IPS-NIHi11 (cell line): ENCODE measurements at regions not wholly inside any gene's neighbourhood (a gene's known extent, or its start where the extent isn't known, plus 50 kb on each side); places are given as distances from the start of the nearest gene placed in this dataset.
"Not testable (repeated sequence)": the region's sequence is repeated elsewhere in the genome, so short reads cannot be mapped to it uniquely, and the experiment has no call there.

Experiments used
- DNase-seq: peaks from one replicate; pipeline ENCODE4 v3.0.0; 2012; ENCODE audit warnings: mixed read lengths, low spot score

DNA sequence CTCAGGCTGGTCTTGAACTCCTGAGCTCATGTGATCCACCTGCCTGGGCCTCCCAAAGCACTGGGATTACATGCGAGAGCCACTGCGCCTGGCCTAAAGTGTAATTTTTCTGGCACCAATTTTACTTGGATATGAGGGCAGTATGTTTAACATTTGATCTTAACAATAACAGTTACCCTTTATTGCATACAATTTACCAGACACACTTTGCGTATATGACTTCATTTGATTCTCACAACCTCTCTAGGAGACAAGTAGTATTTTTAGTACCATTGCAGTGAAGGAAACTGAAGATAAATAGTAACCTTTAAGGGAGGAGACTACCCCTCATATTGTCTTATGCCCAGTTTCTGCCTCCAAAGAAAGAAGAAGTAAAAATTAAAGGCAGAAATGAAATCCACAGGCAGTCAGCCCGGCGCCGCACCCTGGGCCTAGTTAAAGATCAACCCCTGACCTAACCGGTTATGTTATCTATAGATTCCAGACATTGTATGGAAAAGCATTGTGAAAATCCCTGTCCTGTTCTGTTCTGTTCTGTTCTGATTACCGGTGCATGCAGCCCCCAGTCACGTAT, 54.0 kb downstream of the CYP26A1 start:
- DNase-seq = not testable (repeated sequence)

DNA sequence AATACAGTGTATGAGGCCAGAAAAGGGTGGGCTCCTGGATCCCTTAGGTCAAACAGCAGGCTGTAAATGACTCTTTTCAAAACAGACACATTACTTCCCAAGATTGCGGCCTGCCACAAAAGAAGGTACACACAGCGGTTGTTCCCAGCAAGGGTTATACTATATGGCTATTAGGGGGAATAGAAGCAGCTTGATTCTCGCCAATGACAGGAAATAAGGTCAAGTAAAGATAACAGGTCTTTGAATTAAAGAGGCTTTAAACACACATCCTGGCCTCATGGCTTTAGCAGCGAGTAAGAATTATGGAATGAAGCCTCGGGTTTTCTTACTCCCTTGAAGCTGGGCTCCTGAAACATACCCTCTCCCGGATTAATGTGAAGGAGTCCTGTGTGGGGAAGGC, 58.3 kb downstream of the CYP26A1 start:
- no peak for DNase-seq

DNA sequence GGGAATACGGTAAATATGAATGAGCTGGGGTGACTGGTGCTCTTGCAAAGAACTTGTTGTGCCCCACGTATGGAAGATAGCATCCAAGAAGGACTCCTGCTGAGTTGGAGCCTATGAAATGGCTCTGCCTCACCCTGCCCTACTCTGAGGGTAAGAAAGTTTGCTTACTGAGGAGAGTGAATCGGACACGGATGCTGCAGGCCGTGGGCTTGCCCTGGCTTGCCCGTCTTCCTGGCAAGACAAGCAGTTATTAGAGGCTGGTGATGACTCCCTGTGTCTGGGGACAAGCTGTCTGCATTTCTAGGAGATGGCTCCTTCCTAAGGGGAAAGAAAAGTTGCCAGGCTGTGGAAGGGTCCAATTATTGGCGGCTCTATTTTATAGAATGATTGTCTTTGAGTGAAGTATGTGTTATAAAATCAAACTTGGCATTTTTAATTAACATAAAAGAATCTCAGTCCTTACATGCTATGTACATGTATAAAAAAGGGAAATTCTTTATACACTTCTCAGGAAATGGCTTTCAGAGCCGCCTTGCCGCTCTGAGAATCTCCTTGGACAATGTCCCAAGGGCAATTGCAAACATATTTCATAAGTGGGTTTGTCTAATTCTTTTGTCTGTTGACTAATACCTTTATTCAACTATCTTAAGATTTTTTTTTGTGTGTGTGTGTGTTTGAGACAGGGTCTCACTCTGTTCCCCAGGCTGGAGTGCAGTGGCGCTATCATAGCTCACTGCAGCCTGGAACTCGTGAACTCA, 64.6 kb downstream of the CYP26A1 start:
- no peak for DNase-seq

DNA sequence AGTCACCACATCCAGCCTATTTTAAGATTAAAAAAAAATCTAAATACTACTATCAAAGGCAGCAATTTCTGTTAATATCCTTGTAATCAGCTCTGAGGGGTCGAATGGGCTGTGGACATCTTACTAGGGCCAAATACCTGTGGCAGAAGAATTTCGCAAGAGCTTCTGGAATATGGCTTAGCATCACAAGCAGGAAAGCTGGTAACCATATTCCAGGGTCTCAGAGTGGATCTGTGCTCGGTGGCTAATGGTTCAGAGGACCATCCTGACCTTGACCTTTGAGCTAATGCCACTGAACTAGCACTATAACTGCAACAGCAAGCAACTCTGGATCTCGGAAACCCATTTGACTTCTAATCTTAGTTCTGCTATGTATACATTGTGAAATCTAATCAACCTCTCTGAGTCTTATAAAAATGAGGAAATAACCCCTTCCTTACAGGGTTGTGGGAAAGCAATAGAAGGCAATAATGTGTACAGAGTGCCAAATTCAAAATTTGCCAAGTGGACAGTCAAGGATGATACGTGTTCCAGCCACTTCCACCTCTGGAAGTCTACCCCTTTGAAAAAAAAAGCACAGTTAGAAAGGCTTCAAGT, 65.5 kb downstream of the CYP26A1 start:
- DNase-seq = no peak

DNA sequence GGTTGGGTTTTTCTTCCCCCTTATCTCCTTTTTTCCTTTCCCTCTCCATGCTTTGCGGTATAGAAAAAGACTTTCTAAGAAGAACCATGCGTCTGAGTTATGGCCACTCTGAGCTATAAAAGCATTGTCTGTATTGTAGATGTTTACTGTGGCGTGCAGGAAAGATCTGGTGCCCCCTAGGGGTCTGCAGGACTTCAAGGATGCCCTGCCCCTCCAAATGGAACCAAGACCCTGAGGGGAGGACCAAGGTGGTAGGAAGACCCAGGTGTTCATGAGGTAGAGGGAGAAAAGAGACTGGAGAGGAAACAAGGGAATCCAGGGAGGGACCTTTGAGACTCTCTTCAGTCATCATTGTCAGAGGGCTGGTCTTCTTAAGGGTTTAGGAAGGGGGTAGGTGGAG, 68.8 kb downstream of the CYP26A1 start:
- no peak for DNase-seq

DNA sequence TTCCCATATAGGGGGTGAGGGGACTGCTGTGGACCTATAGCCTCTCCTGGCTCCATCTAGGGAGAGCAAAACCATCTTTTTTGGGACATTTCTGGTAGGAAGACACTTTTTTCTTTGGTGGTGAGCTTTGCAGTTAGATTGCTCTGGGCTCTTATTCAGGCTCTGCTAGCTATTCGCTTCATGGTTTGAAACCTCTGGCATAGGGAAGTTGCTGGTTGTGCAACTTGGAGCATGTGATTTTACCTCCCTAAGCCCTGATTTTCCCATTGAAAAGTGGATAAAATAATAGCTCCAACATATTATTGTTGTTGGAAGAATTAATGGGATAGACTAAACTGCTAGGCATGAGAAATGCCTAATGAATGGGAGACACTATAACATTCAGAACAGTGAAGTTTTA, 69.6 kb downstream of the CYP26A1 start:
- DNase-seq = no peak

DNA sequence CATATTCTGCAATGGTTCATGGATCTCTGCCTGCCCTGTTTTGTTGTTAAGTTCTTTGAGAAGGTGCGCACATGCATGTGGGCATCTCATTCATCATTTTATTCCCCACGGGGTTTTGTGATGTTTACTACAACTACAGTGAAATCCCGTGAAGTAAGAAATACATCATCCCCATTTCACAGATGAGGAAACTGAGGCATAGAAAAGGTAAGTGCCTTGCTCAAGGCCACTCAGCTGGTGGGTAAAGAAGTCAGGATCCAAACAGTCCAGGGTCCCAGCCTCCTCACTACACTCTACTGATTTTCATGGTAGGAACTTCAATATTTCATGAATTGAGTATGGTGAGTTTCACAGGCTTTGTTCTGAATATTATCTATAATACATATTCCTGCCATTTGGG, 72.6 kb downstream of the CYP26A1 start:
- DNase-seq = no peak

DNA sequence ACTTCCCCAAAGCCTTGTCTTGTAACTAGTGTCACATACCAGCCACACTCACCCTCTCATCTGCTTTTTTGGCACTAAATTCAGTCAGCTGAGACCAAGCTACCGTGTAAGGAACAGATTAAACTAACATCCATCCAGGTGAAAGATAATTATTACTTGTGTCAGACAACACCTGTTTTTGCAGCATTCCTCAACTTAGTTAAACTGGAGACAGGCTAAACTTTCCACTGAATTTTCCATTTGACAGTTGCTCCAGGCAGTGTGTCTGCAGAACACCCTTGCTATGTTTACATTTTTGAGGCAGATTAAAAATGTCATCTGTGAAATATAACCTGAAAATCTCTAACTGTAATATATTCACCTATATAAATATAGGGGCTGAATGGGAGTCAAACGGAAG, 73.6 kb downstream of the CYP26A1 start:
- no peak for DNase-seq

DNA sequence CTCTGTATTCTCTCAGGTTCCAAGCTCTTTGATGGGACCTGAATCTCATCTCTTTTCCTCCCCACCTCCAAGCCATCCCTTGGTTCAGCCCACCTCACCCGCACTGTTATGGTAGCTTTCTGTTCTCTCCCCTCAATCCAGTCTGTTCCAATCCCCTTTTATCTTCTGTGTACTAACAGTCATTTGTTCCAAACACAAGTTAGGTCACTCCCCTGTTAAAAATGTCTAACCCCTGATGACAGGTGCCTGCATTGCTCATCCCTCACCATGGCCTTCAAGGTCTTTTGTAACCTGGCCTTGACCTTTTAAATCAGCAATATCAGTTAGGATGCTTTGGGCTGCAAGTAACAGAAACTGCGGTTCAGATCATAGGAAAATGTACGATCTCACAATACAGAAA, 74.8 kb downstream of the CYP26A1 start:
- DNase-seq = no peak

DNA sequence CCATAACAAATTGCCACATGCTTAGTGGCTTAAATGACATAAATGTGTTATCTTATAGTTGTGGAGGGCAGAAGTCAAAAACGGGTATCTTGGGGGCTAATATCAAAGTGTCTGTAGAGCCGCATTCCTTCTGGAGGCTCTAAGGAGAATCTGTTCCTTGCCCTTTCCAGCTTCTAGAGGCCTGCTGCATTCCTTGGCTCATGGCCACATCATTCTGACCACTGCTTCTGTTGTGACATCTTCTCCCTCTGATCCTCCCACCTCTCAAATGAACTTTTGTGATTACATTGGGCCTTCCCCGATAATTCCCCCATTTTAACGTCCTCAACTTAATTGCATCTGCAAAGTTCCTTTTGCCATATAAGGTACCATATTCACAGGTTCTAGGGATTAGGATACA, 76.1 kb downstream of the CYP26A1 start:
- no peak for DNase-seq

DNA sequence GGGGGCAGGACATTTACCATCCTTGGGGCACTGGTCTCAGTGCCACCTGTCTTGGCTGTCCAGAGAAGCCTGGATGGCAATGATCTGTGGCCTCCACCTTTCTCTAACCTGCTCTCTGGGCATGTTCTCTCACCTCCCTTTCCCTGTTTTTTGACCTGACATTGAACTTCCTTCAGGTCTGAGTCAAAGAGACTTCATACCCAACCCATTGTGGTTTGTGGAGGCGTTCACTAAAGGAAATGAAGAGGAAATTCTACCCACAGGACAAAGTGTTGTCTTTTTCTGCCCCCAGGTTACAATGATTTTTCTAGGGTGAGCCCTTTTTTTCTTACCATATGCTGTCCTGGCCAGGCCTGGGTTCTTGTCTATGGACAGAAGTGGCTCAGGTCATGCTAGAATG, 76.6 kb downstream of the CYP26A1 start:
- no peak for DNase-seq

DNA sequence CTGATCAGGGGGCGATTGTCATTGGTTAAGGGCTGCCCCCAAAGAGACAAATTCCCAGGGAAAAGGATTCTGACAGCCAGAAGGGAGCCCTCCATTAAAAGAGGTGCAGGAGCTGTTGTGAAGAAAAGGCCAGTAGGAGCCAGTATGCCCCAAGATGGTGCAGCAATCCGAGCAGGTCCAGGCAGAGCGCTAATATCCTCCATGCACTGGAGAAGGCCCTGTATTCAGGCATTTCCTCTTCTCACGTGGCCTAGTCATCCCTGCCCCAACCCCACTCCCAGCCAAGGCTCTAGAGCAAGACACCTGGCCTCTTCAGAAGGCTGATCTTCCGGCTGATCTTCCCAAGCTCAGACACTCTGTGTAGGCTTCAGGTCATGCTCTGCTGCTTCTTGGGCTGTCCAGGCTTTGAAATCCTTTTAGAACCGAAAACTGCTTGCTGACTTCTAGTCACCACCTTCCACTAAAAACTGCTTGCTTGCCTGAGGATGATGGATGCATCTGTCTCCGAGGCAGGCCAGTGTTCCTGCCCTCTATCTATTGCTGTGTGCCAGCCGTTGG, 77.4 kb downstream of the CYP26A1 start:
- DNase-seq = no peak

DNA sequence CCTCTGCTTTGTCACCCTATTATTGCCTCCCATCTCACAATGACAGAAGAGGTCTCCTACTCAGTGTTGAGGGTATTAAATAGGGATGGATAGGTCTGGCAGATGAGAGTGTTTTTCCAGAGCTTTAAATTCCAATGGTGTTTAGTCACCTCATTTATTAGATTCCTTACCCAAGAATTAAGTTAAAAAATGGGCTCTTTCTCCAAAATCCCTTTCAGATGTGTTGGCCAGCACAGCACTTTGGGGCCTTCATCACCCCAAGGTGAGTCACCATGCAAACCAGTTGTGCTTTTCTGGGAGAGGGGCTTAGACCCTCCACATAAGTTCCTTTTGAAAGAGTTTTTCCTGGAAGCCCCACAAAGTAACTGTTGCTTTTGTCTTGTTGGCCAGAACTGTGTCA, 78.4 kb downstream of the CYP26A1 start:
- no peak for DNase-seq

DNA sequence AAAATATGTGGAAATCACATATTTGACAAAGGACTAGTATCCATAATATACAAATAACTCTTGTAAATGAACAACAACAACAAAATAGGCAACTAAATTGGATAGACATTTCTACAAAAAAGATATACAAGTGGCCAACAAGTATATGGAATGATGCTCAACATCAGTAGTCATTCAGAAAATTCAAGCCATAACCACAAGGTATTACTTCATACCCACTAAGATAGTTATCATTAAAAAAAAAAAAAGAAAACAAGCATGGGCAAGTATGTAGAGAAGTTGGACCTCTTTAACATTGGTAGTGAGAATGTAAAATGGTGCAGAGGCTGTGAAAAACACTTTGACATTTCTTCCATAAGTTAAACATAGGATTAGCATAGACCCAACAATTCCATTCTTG, 80.8 kb downstream of the CYP26A1 start:
- DNase-seq = no peak

DNA sequence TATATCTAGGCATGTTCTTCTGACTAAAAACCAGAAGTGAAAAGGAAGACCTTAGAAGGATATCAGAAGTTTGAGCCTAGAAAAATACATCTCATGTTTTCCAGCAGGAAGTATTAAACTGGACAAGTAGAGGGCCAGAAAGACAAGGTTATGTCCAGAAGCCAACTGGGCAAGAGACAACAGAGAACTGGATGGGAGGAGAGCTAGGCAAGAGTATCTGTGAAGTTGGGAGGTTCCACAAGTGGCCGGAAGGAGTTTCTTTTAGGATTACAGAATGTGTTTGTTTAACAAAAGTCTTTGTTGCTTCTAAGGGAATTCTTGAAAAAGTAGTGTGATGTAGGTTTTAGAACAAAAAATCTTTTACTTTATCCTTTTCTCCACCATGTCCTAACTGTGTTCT, 86.4 kb downstream of the CYP26A1 start:
- no peak for DNase-seq

DNA sequence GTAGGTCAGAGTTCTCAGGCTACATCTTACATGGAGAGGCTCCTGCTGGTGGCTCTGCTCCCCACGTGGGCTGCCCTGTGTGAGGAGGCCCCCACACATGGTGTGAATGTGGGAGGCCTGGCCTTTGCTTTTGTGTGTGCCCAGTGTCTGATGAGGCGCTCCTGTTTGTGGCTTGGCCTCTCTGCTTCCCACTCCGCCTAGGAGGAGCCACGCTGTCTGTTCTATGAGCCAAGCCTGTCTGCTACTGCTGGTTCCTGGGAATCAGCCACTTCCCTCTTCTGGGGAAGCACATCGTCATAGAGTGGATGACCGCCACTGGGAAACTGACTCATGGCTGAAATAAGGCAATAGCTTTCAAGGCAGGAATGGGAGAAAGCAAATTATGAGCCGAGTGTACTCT, 87.1 kb downstream of the CYP26A1 start:
- no peak for DNase-seq

DNA sequence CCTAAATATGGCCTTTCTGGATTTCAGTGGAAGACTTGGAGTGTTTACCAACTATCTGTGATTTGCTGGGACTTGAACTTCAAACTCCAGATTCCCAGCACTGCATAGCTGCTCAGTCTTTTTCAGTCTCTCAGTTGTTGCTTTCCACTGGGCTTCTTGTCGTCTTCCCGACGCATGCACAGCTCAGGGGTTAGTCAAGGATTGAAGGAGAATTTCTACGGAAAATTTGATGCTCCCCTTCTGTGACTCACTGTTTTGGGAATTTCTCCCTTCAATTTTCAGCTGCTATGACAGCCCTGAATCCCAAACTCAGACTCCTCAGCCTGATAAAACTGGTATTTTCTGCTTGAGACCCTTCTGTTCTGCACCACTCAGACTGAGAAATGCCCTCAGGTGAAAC, 91.7 kb downstream of the CYP26A1 start:
- DNase-seq = no peak

DNA sequence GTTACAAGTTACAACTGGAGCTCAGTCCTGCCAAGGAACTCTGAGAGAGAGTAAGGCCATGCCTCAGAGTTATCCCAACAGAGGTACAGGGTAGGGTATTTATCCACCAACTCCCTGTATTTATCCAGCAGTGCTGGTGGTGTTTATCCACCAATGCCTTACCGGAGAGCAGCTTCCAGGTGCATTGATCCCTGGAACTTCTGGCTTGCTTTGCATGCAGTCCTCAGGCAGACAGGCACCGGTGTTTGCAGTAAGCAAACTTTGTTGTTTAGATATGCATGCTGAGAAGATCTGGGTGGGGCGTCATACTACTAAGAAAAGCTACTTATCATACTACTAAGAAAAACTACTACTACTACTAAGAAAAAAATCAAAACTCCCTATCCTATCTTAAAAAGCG, 92.4 kb downstream of the CYP26A1 start:
- no peak for DNase-seq

DNA sequence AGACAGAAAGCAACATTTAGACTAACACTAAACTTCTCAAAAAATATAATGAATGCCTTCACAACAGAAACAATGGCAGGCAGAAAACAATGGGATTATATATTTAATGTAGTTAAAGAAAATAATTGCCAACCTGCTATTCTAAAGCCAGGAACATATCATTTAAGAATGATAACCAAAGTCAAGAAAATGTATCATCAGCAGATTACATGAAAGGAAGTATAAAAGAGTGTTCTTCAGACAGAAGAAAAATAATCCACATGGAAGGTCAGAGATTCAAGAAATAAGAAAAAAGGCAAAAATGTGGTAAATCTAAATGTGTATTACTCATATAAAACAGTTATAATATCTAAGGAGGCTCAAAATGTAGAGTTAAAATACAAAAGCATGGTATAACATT, 98.1 kb downstream of the CYP26A1 start:
- DNase-seq = no peak

DNA sequence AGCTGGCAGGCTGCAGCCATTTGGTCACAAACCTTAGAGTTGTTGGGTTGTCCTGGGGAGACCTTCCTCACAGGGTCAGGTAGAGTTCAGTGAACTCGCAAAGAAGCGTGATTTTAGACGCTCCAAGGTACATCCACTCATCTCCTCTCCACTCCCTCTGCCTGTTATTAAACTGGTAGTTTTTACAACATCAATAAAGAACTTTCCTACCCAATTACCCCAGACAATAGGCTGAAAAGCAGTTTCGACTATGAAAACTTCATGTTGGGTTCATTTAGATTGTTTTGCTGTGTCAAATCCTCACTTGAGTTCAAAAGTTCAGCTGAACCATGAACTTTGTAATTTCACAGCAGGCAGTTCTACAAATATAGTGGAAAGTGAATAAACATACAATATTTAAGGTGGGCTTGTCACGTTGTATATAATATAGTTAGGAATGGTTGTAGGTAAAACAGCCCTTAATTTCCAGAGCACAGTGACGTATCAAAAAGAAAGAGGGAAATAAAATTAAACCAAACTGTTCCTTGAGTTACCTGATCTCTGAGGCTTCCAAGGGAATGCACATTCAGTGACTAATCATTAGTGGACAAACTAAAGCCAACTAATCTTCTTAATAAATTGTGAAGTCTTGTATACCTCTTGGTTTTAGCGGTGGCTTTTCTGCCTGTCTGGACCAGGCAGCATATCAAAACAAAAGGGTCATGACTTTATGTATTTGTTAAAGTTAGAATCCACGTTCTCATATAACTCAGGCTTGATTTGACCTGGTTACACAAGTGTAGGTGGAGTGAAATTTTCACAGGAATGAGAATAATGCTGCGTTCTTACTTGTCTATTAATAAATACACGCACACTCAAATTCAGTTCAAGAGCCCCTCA, 100.5 kb downstream of the CYP26A1 start:
- no peak for DNase-seq

DNA sequence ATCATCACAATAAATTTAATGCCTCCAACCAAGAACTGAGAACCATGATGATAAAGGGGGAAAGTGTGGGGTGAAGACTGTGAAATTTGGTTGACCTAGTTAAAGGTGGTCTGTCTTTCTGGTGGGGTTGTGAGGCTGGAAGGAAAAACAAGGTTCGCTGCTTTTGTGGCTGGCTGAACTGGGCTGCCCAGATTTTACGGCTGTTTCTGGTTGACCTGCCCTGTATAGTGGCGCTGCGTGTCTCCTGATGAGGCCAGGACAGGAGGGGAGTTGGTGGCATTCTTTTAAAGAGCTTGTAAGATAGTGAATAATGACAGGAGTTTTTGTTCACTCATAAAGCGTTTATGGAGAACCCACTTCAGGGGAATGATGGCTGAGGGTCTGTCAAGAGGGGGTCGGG, 101.8 kb downstream of the CYP26A1 start:
- no peak for DNase-seq

DNA sequence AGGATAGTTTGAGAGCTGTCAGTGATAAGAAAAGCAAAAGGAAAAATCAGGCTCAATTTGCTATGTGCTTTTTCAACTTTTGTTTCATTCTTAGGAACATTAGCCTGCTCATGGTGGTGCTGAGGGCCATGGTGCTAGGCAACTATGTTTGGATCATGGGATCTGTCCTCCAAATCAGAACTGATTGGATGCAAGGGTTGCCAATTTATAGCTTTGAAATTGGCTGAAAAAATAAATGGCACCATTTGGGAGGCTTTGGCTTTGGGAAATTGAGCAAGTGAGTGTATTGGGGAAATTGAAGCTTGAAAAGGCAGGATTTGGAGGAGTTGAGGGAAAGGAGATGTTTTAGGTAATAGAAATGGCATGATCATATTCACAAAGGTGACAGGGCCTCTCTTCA, 103.8 kb downstream of the CYP26A1 start:
- DNase-seq = no peak

DNA sequence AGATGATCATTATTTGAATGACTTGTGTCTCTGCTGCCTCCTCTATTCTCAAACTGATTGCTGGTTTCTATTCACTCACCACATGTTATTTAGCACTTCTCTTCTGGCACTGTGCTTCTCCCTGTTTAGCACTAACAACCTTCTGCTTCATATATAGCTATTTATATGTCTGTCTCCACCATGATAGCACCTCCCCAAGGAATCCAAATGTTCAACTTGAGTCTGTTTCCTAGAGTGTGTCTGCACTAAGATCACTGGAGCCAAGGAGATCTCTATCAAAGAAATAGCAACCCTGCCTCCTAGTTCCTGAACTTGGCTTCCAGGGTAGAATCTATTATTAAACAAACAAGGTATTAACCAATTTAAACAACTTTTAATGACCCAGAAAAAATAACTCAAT, 104.5 kb downstream of the CYP26A1 start:
- no peak for DNase-seq
